NCI-H1048 (cell line): ENCODE measurements at regions not wholly inside any gene's neighbourhood (a gene's known extent, or its start where the extent isn't known, plus 50 kb on each side); places are given as distances from the start of the nearest gene placed in this dataset.
"Not testable (repeated sequence)": the region's sequence is repeated elsewhere in the genome, so short reads cannot be mapped to it uniquely, and the experiment has no call there.

ENCODE experiments used
- DNase-seq: peaks from one replicate; lab custom pipeline; 2025; lab: John Stamatoyannopoulos, UW

GRCh38 chr1:118453856-118454255 is 268.8 kb upstream of the SPAG17 start:
- DNase-seq, result not testable (repeated sequence)

- no peak for DNase-seq
Observed at GRCh38 chr1:118445156-118445555, 260.1 kb upstream of the SPAG17 start.

GRCh38 chr1:118442214-118442613 is 257.2 kb upstream of the SPAG17 start:
- no peak for DNase-seq

GRCh38 chr1:118437664-118438063 is 252.6 kb upstream of the SPAG17 start:
- DNase-seq, result no peak

- DNase-seq, result no peak
Observed at GRCh38 chr1:118429856-118430255, 244.8 kb upstream of the SPAG17 start.

GRCh38 chr1:118421868-118422350 is 236.9 kb upstream of the SPAG17 start:
- no peak for DNase-seq

GRCh38 chr1:118404024-118404423 is 219.0 kb upstream of the SPAG17 start:
- DNase-seq, result no peak

GRCh38 chr1:118397496-118397859 is 212.4 kb upstream of the SPAG17 start:
- no peak for DNase-seq

GRCh38 chr1:118396829-118397495 is 211.9 kb upstream of the SPAG17 start:
- no peak for DNase-seq

GRCh38 chr1:118396279-118396678 is 211.3 kb upstream of the SPAG17 start:
- no peak for DNase-seq

- DNase-seq, result no peak
Observed at GRCh38 chr1:118395430-118395991, 210.5 kb upstream of the SPAG17 start.

- DNase-seq, result no peak
Observed at GRCh38 chr1:118390955-118391354, 205.9 kb upstream of the SPAG17 start.

- DNase-seq, result no peak
Observed at GRCh38 chr1:118388301-118388959, 203.4 kb upstream of the SPAG17 start.

- no peak for DNase-seq
Observed at GRCh38 chr1:118381197-118381869, 196.3 kb upstream of the SPAG17 start.

- DNase-seq, result not testable (repeated sequence)
Observed at GRCh38 chr1:118377183-118377582, 192.2 kb upstream of the SPAG17 start.

- no peak for DNase-seq
Observed at GRCh38 chr1:118371612-118372011, 186.6 kb upstream of the SPAG17 start.

GRCh38 chr1:118370861-118371260 is 185.8 kb upstream of the SPAG17 start:
- DNase-seq, result no peak

GRCh38 chr1:118366286-118366685 is 181.3 kb upstream of the SPAG17 start:
- DNase-seq, result no peak

GRCh38 chr1:118364882-118365281 is 179.9 kb upstream of the SPAG17 start:
- DNase-seq, result no peak

GRCh38 chr1:118363396-118363795 is 178.4 kb upstream of the SPAG17 start:
- DNase-seq, result no peak

- DNase-seq, result no peak
Observed at GRCh38 chr1:118360817-118361216, 175.8 kb upstream of the SPAG17 start.

- DNase-seq, result no peak
Observed at GRCh38 chr1:118346936-118347335, 161.9 kb upstream of the SPAG17 start.
